AG04450 (cell line): ENCODE measurements at regions not wholly inside any gene's neighbourhood (a gene's known extent, or its start where the extent isn't known, plus 50 kb on each side); places are given as distances from the start of the nearest gene placed in this dataset.

Source experiments
- CTCF ChIA-PET: fragments of 300-600, 350-600 bp; formaldehyde crosslinking; extraction: SDS; loops from one replicate; lab custom pipeline; 2022; ENCODE audit warnings: antibody characterized with exemption, inconsistent platforms; lab: Charles Lee
- POLR2A ChIA-PET: fragments of 350-600 bp; formaldehyde crosslinking; extraction: SDS; loops from one replicate; lab custom pipeline; 2021; ENCODE audit warnings: antibody characterized with exemption, inconsistent platforms; lab: Yijun Ruan, JAX
- DNase-seq: peaks from one replicate; pipeline ENCODE4 v3.0.0-alpha.2; 2011; ENCODE audit warnings: low read depth, low spot score
- H3K27ac ChIP-seq: one replicate; pipeline ENCODE4 v1.5.1; 2012; ENCODE audit warnings: low read depth, low read length, control low read depth
- H3K27me3 ChIP-seq: one replicate; pipeline ENCODE4 v1.6.0; 2012; ENCODE audit warnings: low read length; ENCODE audit not compliant: control insufficient read depth, insufficient read depth
- H3K4me3 ChIP-seq: 2 replicates; pipeline ENCODE4 v1.5.1; 2011; ENCODE audit warnings: mild to moderate bottlenecking, low read depth, low read length, control low read depth
- H3K9me3 ChIP-seq: 2 replicates; pipeline ENCODE4 v1.5.1; 2012; ENCODE audit warnings: low read length; ENCODE audit not compliant: control insufficient read depth, insufficient read depth
- TF ChIP-seq, protein P1 (sequence below): IDR thresholded peaks from 2 replicates; pipeline ENCODE4 v1.5.1; 2011; ENCODE audit warnings: low read depth, low read length, control low read depth, inconsistent platforms

DNA sequence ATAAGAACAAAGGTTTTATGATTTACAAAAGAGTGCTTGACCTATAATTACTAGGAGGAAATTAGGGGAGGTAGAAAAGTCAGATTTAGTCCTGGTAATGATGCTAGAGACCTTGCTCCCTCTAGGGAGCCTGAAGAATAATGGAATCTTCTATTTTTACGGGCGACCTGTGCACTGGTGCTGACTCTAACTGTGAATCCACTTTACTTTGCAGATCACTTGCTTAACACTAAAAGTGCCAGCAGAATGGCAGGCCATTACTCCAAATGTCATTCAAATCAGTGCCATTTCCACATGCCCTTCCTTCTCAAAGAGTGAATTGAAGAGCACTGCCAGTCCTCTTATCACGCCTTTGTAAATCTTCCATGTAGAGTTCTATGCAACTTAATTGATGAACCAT lies 359.4 kb upstream of the ARRDC3 start:
- H3K9me3 ChIP-seq: no peaks in the 10 kb centered on the region
- TF ChIP-seq, protein P1, sequence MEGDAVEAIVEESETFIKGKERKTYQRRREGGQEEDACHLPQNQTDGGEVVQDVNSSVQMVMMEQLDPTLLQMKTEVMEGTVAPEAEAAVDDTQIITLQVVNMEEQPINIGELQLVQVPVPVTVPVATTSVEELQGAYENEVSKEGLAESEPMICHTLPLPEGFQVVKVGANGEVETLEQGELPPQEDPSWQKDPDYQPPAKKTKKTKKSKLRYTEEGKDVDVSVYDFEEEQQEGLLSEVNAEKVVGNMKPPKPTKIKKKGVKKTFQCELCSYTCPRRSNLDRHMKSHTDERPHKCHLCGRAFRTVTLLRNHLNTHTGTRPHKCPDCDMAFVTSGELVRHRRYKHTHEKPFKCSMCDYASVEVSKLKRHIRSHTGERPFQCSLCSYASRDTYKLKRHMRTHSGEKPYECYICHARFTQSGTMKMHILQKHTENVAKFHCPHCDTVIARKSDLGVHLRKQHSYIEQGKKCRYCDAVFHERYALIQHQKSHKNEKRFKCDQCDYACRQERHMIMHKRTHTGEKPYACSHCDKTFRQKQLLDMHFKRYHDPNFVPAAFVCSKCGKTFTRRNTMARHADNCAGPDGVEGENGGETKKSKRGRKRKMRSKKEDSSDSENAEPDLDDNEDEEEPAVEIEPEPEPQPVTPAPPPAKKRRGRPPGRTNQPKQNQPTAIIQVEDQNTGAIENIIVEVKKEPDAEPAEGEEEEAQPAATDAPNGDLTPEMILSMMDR: no peak
- DNase-seq: no peak
- POLR2A ChIA-PET: no interaction called here
- CTCF ChIA-PET: no interaction called here
- no peaks in the 10 kb centered on the region for H3K27me3 ChIP-seq
- no peak overlapping the region for H3K27ac ChIP-seq
- no peak overlapping the region for H3K4me3 ChIP-seq

DNA sequence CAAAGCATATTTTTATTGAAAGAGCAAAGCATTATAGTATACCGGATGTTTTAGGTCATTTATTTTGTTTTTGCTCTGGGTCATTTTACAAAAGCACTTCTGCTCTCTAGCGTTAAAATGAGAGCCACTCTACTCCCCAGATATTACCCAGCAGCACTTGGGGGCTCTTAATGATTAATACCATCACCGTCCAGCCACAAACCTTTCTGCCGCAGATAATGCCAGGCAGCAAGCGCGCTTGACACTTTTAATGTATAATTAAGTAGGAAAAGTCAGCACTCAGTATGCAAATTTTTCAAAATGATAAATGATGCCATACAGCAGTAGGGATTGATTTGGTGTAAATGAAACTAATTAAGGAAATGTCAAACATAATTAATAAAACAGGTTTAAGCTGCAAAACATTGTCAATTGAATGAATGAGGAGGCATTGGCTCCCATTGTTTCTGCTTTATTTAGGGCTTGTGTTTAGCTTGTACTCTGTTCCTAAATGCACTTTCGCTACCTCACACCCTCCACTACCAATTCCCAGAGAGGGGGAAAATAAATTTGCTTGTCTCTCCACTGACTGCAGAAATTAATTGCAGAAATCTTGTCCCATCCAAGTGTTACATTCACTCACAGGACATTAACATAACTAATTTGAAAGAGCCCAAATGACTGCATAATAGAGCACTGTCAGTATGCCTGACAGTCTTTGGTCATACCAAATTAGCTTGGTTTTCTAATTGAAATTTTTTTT lies 358.8 kb upstream of the ARRDC3 start:
- POLR2A ChIA-PET: no interaction called here
- Histone ChIP-seq H3K4me3 (no peak overlapping the region), H3K27ac (no peak overlapping the region), H3K27me3 (no peaks in the 10 kb centered on the region), H3K9me3 (no peaks in the 10 kb centered on the region)
- CTCF ChIA-PET: no interaction called here
- TF ChIP-seq, protein P1: no peak
- DNase-seq: no peak

DNA sequence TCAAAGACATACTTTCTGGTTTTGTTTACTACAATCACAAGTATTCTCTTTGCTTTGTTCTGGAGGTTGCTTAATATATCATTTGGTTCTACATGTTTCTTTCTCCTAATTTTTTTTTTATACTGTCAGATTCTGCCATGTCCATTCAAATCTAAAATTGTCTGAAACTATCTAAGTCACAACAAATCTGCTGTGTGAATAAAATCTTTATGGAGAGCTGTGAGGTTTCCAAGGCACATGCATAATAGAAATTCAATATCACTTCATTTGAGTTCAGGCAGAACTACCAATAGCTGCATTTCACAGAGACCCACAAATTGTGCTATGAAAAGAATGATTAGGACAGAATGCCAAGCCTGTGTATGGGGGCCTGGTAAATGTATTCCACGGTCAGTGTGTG lies 346.9 kb upstream of the ARRDC3 start:
- CTCF ChIA-PET: no interaction called here
- no peak overlapping the region for H3K27ac ChIP-seq
- TF ChIP-seq, protein P1: no peak

DNA sequence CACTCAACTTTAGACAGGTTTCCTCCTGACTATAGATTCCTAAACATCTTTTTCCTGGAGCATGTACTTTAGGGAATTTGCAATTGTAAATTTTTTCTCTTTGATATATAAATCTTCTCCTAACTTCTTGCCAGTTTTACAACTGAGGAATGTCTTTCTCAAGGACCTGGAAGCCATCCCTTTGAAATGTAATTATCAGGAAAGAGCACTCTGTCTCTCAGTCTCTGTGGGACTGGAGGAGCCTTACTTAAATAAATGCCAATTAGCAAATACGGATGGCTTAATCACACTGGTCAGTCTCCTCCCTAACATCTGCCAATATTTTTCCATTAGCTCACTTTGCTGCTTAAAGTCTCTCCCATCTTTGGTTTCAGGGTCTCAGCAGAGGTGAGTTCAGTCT lies 344.3 kb upstream of the ARRDC3 start:
- no peak for DNase-seq
- Histone ChIP-seq H3K4me3 (no peak overlapping the region), H3K9me3 (no peaks in the 10 kb centered on the region), H3K27me3 (no peaks in the 10 kb centered on the region), H3K27ac (no peak overlapping the region)
- ChIA-PET POLR2A (no interaction called here), CTCF (no interaction called here)
- TF ChIP-seq, protein P1: no peak

More for the DNA sequence above, 346.9 kb upstream of the ARRDC3 start:
- H3K27me3 ChIP-seq: no peaks in the 10 kb centered on the region
- no peak overlapping the region for H3K4me3 ChIP-seq
- POLR2A ChIA-PET: no interaction called here
- DNase-seq: no peak
- H3K9me3 ChIP-seq: no peaks in the 10 kb centered on the region

DNA sequence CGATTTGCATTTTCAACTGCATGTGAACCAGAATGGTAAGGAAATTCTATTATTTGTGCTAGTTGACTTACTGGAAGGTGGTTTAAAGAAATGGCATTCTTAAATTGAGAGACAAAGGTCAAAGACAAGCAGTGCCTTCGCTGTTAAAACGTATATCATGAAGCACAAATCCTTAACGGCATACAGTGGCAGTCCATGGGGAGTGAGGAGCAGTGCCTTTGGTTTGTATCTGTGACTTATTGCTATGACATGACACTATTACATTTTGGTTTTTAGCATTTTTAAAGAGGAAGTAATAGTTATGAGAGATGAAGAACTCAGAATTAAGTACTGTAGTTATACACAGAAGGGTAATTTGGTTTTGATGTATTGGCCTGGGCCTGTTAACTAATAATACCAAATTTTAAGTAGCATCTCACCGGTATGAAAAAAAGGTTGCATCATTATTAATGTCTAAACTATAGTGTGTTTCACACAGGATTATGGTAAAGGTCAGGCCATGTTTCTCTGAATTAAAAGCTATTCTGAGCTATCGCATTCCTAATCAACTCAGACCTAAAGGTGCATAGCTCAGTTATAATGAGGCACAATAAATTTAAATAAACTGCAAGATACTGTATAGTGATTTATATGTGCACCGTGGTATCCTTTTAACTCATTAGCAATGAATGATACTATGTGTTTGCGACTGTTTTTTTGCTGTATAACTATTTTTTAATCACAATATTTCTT lies 339.8 kb upstream of the ARRDC3 start:
- Histone ChIP-seq H3K4me3 (no peak overlapping the region), H3K27me3 (no peaks in the 10 kb centered on the region), H3K27ac (no peak overlapping the region), H3K9me3 (no peaks in the 10 kb centered on the region)
- no peak for DNase-seq
- TF ChIP-seq, protein P1: no peak
- CTCF ChIA-PET: no interaction called here
- POLR2A ChIA-PET: no interaction called here
